Endodermal cell (in vitro differentiated cells): ENCODE measurements at regions not wholly inside any gene's neighbourhood (a gene's known extent, or its start where the extent isn't known, plus 50 kb on each side); places are given as distances from the start of the nearest gene placed in this dataset.

Experiments
- DNase-seq: peaks from one replicate; pipeline ENCODE4 v3.0.0-alpha.2; 2017
- H3K27ac ChIP-seq: 2 replicates; pipeline ENCODE4 v1.5.1; 2013; ENCODE audit warnings: mild to moderate bottlenecking, low read depth, low read length, moderate library complexity
- H3K27me3 ChIP-seq: 2 replicates; pipeline ENCODE4 v1.6.1; 2013; ENCODE audit warnings: mild to moderate bottlenecking, low read length, moderate library complexity; ENCODE audit not compliant: insufficient read depth, control insufficient read depth, poor library complexity, severe bottlenecking
- H3K36me3 ChIP-seq: 2 replicates; pipeline ENCODE4 v1.7.0; 2013; ENCODE audit warnings: mild to moderate bottlenecking, low read length, moderate library complexity; ENCODE audit not compliant: control insufficient read depth, insufficient read depth
- H3K4me1 ChIP-seq: one replicate; pipeline ENCODE4 v1.7.0; 2013; ENCODE audit warnings: low read length; ENCODE audit not compliant: control insufficient read depth, insufficient read depth
- H3K4me3 ChIP-seq: 2 replicates; pipeline ENCODE4 v1.5.1; 2013; ENCODE audit warnings: mild to moderate bottlenecking, low read length, moderate library complexity
- H3K9ac ChIP-seq: 2 replicates; pipeline ENCODE4 v1.6.1; 2013; ENCODE audit warnings: mild to moderate bottlenecking, low read length, moderate library complexity; ENCODE audit not compliant: poor library complexity, severe bottlenecking; ENCODE audit errors: extremely low read depth
- H3K9me3 ChIP-seq: 2 replicates; pipeline ENCODE4 v1.6.1; 2013; ENCODE audit warnings: mild to moderate bottlenecking, low read length, moderate library complexity; ENCODE audit not compliant: control insufficient read depth
- H3K27ac Mint-ChIP-seq: 2 replicates; pipeline ENCODE4 v1.8.0; 2020; ENCODE audit warnings: mixed read lengths
- H3K27me3 Mint-ChIP-seq: 2 replicates; pipeline ENCODE4 v1.8.0; 2021; ENCODE audit warnings: mild to moderate bottlenecking, mixed read lengths; ENCODE audit not compliant: insufficient read depth
- H3K36me3 Mint-ChIP-seq: 2 replicates; pipeline ENCODE4 v1.8.0; 2020; ENCODE audit warnings: low read depth, mixed read lengths
- H3K4me1 Mint-ChIP-seq: 2 replicates; pipeline ENCODE4 v1.8.0; 2020; ENCODE audit warnings: mixed read lengths
- H3K4me3 Mint-ChIP-seq: 2 replicates; pipeline ENCODE4 v1.8.0; 2020; ENCODE audit warnings: mild to moderate bottlenecking, moderate library complexity, mixed read lengths
- H3K9me3 Mint-ChIP-seq: 2 replicates; pipeline ENCODE4 v1.8.0; 2020; ENCODE audit warnings: mild to moderate bottlenecking, mixed read lengths
- WGBS, 2 experiments: methylation state at CpG; one replicate each; pipeline versions ENCODE4 v1.1.5 to v1.1.7; 2013; ENCODE audit warnings: missing lambda C conversion rate in 2 of 2, mixed read lengths in 1 of 2; ENCODE audit not compliant: insufficient coverage in 1 of 2, insufficient read length in 1 of 2; 5-methylcytosine and 5-hydroxymethylcytosine counted together
- TF ChIP-seq, protein P1 (sequence below): fragments of 200-600 bp; sonication (generic); conservative IDR thresholded peaks from 2 replicates; pipeline ENCODE4 v1.5.0; 2021; ENCODE audit warnings: antibody characterized with exemption, mild to moderate bottlenecking

DNA sequence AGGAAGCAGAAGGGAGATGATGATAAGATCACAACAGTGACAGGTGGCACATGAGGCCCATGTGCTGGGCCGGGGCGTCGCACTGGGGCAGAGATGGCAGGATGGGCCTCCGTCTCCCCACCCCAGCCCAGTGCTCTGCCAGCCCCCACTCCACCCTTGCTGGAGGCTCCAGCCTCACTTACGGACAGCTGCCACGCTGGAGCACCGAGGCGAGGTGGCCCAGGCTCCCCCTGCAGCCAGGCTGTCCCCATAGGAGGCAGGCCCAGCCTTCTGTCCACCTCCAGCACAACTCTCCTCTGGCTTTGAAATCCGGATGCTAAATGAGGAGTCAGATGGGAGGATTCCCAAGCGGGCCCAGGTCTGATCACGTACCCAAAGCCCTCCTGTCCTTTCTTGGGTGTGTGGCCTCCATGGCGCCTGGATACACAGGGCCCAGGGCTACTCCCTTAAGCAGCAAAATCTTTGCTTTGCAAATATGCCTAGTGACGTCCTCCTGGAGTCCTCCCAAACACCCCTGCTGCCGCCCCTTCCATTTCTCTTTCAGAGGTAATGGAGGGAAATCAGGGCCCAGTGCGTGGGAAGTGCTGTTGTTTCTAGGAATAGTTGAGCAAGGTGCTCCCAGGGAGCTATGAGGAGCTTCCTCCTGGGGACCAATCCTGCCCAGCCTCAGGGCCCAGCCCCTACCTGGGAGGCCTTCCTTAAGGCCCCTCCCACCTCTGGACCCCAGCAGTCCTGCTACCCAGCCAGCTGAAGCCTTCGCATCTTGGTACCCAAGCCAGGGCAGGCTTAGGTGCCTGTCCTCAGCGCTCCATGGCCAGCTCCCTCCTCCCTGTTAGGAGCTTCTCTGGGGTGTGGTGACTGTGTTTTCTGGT, 170.4 kb upstream of the MYCN start:
- no peak overlapping the region for H3K4me3 Mint-ChIP-seq
- no peaks in the 10 kb centered on the region for H3K9me3 ChIP-seq
- WGBS, 2 experiments: 90 to 100% methylated on average over 5 to 17 of the region's 17 CpGs
- H3K36me3 Mint-ChIP-seq: no peaks in the 10 kb centered on the region
- H3K27ac ChIP-seq: no peak overlapping the region
- TF ChIP-seq, protein P1, sequence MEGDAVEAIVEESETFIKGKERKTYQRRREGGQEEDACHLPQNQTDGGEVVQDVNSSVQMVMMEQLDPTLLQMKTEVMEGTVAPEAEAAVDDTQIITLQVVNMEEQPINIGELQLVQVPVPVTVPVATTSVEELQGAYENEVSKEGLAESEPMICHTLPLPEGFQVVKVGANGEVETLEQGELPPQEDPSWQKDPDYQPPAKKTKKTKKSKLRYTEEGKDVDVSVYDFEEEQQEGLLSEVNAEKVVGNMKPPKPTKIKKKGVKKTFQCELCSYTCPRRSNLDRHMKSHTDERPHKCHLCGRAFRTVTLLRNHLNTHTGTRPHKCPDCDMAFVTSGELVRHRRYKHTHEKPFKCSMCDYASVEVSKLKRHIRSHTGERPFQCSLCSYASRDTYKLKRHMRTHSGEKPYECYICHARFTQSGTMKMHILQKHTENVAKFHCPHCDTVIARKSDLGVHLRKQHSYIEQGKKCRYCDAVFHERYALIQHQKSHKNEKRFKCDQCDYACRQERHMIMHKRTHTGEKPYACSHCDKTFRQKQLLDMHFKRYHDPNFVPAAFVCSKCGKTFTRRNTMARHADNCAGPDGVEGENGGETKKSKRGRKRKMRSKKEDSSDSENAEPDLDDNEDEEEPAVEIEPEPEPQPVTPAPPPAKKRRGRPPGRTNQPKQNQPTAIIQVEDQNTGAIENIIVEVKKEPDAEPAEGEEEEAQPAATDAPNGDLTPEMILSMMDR: no peak
- no peak for DNase-seq
- H3K36me3 ChIP-seq: no peaks in the 10 kb centered on the region
- peaks cover 6% of the 10 kb centered on the region for H3K4me1 ChIP-seq
- H3K27ac Mint-ChIP-seq: no peak overlapping the region
- no peaks in the 10 kb centered on the region for H3K27me3 Mint-ChIP-seq
- H3K4me1 Mint-ChIP-seq: peaks cover 22% of the 10 kb centered on the region
- H3K4me3 ChIP-seq: no peak overlapping the region
- no peaks in the 10 kb centered on the region for H3K9me3 Mint-ChIP-seq
- H3K9ac ChIP-seq: no peak overlapping the region
- no peaks in the 10 kb centered on the region for H3K27me3 ChIP-seq

DNA sequence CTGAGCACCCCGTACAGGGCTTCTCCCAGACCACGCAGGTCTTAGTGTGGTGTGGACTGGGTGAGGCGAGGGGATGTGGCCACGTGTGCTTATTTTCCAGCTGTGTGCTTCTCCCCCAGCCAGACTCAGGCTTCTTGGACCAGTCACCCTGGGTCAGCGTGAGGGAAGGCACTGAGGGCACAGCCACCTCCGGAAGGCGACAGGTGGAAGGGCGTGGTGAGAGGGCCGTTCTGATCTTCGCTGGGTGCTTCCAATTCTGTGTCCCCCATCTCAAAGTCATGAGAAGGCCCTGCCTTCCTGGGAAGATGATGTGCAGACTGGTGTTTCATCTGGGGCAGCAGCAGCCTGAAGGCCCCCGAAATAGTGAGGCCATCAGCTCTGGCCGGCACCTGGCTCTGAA, 169.7 kb upstream of the MYCN start:
- H3K4me3 Mint-ChIP-seq: no peak overlapping the region
- H3K27me3 Mint-ChIP-seq: no peaks in the 10 kb centered on the region
- H3K4me1 ChIP-seq: peaks cover 6% of the 10 kb centered on the region
- peaks cover 22% of the 10 kb centered on the region for H3K4me1 Mint-ChIP-seq
- TF ChIP-seq, protein P1: no peak
- H3K27ac ChIP-seq: no peak overlapping the region
- DNase-seq: no peak
- 80 to 91% methylated on average over 7 to 12 of the region's 12 CpGs for WGBS, 2 experiments
- H3K9ac ChIP-seq: no peak overlapping the region
- H3K36me3 ChIP-seq: no peaks in the 10 kb centered on the region
- H3K36me3 Mint-ChIP-seq: no peaks in the 10 kb centered on the region
- H3K4me3 ChIP-seq: no peak overlapping the region
- H3K27ac Mint-ChIP-seq: no peak overlapping the region
- H3K9me3 Mint-ChIP-seq: no peaks in the 10 kb centered on the region
- H3K27me3 ChIP-seq: no peaks in the 10 kb centered on the region
- no peaks in the 10 kb centered on the region for H3K9me3 ChIP-seq

DNA sequence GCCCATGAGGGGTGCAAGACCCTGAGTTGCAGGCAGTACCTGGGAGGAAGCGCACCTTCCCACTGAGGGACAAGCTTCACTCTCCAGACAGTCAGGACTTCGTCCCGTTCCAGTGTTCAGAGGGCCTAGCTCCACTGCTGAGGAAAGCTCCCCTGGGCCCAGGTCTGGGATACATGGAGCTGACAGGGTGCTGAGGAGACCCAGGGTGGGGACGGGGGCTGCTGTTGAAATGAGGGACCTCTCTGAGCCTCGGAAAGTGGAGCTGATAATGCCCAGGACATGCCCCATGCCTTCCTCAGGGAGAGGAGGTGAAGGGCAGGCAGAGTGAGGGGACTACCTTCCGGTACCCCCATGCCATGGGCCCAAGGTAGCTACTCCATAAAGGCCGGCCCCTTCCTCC, 169.2 kb upstream of the MYCN start:
- TF ChIP-seq, protein P1: no peak
- Mint-ChIP-seq H3K36me3 (no peaks in the 10 kb centered on the region), H3K27ac (no peak overlapping the region), H3K27me3 (no peaks in the 10 kb centered on the region), H3K4me3 (no peak overlapping the region), H3K4me1 (peaks cover 22% of the 10 kb centered on the region), H3K9me3 (no peaks in the 10 kb centered on the region)
- 94 to 95% methylated on average over 3 to 7 of the region's 7 CpGs for WGBS, 2 experiments
- Histone ChIP-seq H3K9me3 (no peaks in the 10 kb centered on the region), H3K9ac (no peak overlapping the region), H3K36me3 (no peaks in the 10 kb centered on the region), H3K27me3 (no peaks in the 10 kb centered on the region), H3K27ac (no peak overlapping the region), H3K4me1 (peaks cover 6% of the 10 kb centered on the region), H3K4me3 (no peak overlapping the region)
- no peak for DNase-seq
